Heart left ventricle (tissue), 13 donors: ENCODE measurements at regions not wholly inside any gene's neighbourhood (a gene's known extent, or its start where the extent isn't known, plus 50 kb on each side); places are given as distances from the start of the nearest gene placed in this dataset.

Experiments
- CTCF ChIP-seq, 12 donors: fragments of 200-600 bp; sonication (generic) in 4 of 12; IDR thresholded peaks; one replicate each; pipeline versions ENCODE4 v1.5.0 to v1.8.0; 2018 to 2022; ENCODE audit warnings: antibody characterized with exemption in 12 of 12, mild to moderate bottlenecking in 5 of 12
- POLR2A ChIP-seq, 2 donors: fragments of 450-650 bp; IDR thresholded peaks; one replicate each; pipeline ENCODE4 v1.6.1; 2017; ENCODE audit warnings: antibody characterized with exemption in 2 of 2, mild to moderate bottlenecking in 2 of 2, moderate library complexity in 2 of 2
- donor health status: ischemic (EF 13 %, LVEDD 7.1; RV severe dilation, severe dysfunction).
- donor health status: DM: no; HTN: yes; CAD: no.
- donor health status: DM: no; HTN: no; CAD: no.
- donor health status: ischemic (EF 25% LVEDD 6.9; RV normal size, moderate dysfunction).
- donor health status: ischemic (EF 25% LVEDD 5.7; RV mildly dilated, moderate dysfunction).
- donor health status: ischemic (EF 35%, LVEDD 5.7; RV mildly dilated, moderate dysfunction).
- donor health status: nonischemic (EF 11% LVEDD 7.7; RV severe dilation, severe dysfunction).
- donor health status: DM: yes; HTN: yes; CAD: no.
- donor health status: PGD.
- donor health status: ischemic (EF 29% LVEDD 5.4; RV normal size, mild dysfunction).
- donor health status: nonischemic (EF 23%, LVEDD 6.1; RV moderate dilation, normal function).

DNA sequence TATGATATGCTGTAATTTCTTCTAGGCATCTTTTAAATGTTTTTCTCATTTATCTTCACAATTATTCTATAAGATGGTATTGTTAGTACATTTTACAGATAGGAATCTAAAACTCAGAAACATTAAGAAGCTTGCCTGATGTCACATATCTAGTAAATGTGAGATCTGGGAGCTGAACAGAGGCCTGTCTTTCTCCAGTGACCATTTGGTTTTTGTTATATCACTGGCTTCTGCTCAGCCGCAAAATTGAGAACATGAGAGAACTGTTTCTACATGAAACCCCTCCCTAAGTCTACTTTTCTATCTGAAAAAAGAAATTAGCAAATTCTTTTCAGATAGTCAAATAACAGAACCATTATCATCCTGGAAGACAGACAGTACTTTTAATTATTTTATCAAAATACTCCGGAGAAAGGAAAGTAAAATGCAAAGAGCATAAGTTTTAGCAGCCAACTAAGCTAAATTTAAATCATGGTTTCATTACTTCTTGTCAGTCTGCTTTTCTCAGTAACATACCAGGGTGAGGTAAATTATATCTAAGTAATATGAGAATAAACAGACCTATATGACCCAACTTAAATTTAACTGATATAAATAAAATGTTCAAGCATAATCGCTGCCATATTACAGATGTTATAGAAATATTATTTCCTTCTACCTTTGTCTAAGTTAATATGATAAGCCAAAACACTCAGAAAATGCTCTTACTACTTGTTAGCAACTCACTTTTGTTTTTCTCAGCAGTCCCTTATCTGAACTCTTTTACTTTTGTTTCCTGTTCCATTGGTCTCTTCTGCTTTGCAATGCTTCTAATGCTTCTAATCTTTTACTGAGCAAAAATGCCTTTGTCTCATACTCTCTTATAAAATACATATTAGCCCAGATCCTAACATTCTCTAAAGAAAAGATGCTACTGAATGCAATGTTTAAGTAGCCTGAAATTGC lies 68.0 kb upstream of the MBNL1 start:
- no peak for TF ChIP-seq CTCF (IDR thresholded peaks at IDR 0.05)
- no peak for TF ChIP-seq POLR2A (IDR thresholded peaks at IDR 0.05)
